ENCODE measurements at regions not wholly inside any gene's neighbourhood (a gene's known extent, or its start where the extent isn't known, plus 50 kb on each side); places are given as distances from the start of the nearest gene placed in this dataset.
"Not testable (repeated sequence)": the region's sequence is repeated elsewhere in the genome, so short reads cannot be mapped to it uniquely, and the experiment has no call there.

GRCh38 chr17:37813751-37814150, 68.9 kb upstream of the HNF1B start:
- TF ChIP-seq POLR2A (IDR thresholded peaks at IDR 0.05; ENCODE audit: extremely low read depth, insufficient read length) (no peak), MAX (IDR thresholded peaks at IDR 0.05; ENCODE audit: low read depth, low read length) (no peak), MYC (IDR thresholded peaks at IDR 0.05; ENCODE audit: low read depth, low read length) (no peak)
- TF ChIP-seq, protein P1, sequence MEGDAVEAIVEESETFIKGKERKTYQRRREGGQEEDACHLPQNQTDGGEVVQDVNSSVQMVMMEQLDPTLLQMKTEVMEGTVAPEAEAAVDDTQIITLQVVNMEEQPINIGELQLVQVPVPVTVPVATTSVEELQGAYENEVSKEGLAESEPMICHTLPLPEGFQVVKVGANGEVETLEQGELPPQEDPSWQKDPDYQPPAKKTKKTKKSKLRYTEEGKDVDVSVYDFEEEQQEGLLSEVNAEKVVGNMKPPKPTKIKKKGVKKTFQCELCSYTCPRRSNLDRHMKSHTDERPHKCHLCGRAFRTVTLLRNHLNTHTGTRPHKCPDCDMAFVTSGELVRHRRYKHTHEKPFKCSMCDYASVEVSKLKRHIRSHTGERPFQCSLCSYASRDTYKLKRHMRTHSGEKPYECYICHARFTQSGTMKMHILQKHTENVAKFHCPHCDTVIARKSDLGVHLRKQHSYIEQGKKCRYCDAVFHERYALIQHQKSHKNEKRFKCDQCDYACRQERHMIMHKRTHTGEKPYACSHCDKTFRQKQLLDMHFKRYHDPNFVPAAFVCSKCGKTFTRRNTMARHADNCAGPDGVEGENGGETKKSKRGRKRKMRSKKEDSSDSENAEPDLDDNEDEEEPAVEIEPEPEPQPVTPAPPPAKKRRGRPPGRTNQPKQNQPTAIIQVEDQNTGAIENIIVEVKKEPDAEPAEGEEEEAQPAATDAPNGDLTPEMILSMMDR (IDR thresholded peaks at IDR 0.05; ENCODE audit: low read depth, low read length), result no peak
- no peak for DNase-seq (ENCODE audit: low read depth)
- H3K4me3 ChIP-seq (ENCODE audit: low read depth, low read length), result no peak overlapping the region

GRCh38 chr17:37808846-37809245, 64.0 kb upstream of the HNF1B start:
- DNase-seq (ENCODE audit: low read depth), result not testable (repeated sequence)

DNA sequence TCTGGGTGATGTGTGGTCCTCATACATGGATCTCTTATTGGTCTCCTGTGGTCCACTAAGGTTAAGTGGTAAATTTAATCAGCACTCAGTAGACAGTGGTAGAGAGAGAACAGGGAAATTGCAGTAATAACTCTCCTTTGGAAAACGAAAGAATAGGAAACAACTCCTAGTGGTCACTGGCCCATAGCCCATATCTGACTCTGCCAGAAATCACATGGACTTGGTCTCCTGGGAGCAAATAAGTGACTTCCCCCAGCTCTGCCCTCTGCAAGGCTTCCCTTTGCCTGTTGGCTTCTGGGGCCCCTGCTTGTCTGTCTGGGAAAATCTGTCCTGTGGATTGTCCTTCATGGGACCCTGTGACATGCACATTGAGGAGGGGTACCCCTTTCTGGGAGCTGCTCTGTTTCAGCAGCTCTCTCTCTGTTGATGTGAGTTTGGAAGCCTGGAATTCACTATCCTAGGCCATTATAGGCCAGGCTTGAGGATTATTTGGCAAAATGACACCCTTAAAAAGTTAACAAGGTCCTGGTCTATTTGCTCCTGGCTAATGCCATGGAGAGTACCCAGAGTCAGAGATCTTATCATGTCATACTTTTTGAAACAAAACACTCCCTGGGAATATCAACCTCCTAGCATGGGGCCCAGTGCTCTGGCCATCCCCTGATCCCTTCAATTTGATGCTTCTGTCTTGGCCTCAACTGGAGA, 58.0 kb upstream of the HNF1B start:
- peak; percentile 37 for DNase-seq (ENCODE audit: low read depth)
- H3K4me3 ChIP-seq (ENCODE audit: low read depth, low read length), result no peak overlapping the region
- TF ChIP-seq MYC (IDR thresholded peaks at IDR 0.05; ENCODE audit: low read depth, low read length) (no peak), POLR2A (IDR thresholded peaks at IDR 0.05; ENCODE audit: extremely low read depth, insufficient read length) (no peak), MAX (IDR thresholded peaks at IDR 0.05; ENCODE audit: low read depth, low read length) (no peak)
- TF ChIP-seq, protein P1 (IDR thresholded peaks at IDR 0.05; ENCODE audit: low read depth, low read length), result no peak

More at GRCh38 chr17:37808846-37809245, 64.0 kb upstream of the HNF1B start:
- H3K4me3 ChIP-seq (ENCODE audit: low read depth, low read length), result not testable (repeated sequence)

DNA sequence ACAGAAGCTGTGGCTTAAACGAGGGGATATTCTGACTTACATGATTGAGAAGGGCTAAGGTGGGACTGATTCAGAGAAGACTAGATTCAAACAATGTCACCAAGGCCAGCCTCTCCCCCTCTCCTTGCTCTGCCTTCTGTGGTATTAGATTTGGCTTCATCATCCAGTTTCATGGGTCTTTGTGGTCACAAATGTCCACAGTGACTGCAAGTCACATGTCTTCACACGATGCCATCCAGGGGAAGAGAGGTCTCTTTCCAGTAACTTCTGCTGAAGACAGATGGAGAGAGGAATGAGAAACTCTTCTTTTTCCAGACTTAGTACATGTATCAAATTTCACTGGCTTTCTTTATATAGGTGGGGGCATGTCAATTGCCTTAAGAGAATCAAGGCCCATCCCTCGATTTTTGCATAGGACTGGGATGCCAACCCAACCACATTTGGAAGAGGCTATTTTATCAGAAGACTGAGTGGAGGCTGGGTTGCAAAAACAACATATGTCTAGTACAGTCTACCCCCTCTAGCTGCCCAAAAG, 57.3 kb upstream of the HNF1B start:
- no peak overlapping the region for H3K4me3 ChIP-seq (ENCODE audit: low read depth, low read length)
- DNase-seq (ENCODE audit: low read depth), result no peak
- TF ChIP-seq, protein P1 (IDR thresholded peaks at IDR 0.05; ENCODE audit: low read depth, low read length), result no peak
- TF ChIP-seq MAX (IDR thresholded peaks at IDR 0.05; ENCODE audit: low read depth, low read length), result no peak
- no peak for TF ChIP-seq POLR2A (IDR thresholded peaks at IDR 0.05; ENCODE audit: extremely low read depth, insufficient read length)
- no peak for TF ChIP-seq MYC (IDR thresholded peaks at IDR 0.05; ENCODE audit: low read depth, low read length)

- no peak for TF ChIP-seq MYC (IDR thresholded peaks at IDR 0.05; ENCODE audit: low read depth, low read length)
- TF ChIP-seq POLR2A (IDR thresholded peaks at IDR 0.05; ENCODE audit: extremely low read depth, insufficient read length), result no peak
- no peak for TF ChIP-seq MAX (IDR thresholded peaks at IDR 0.05; ENCODE audit: low read depth, low read length)
- TF ChIP-seq, protein P1 (IDR thresholded peaks at IDR 0.05; ENCODE audit: low read depth, low read length), result no peak
- no peak for DNase-seq (ENCODE audit: low read depth)
- no peak overlapping the region for H3K4me3 ChIP-seq (ENCODE audit: low read depth, low read length)
These were observed 56.3 kb upstream of the HNF1B start for GRCh38 chr17:37801171-37801570.

DNA sequence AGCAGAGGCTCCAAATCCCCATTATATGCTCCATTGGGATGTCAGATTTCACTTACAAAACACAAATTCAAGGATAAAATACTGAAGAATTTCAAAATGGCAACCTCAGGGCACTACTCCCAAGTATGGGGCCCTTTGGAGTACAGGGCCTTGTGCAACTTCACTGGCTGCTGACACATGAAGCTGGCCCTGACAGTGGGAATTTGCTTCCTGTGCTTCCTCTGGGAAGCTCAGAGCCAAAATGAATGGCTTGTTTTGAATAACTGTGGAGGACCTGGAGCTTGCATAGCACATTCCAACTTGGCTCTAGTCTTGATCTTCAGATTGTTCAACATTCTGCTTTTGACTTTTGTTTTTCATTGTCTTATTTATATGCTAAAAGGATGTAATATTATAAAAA, 52.3 kb upstream of the HNF1B start:
- DNase-seq (ENCODE audit: low read depth), result no peak
- TF ChIP-seq POLR2A (IDR thresholded peaks at IDR 0.05; ENCODE audit: extremely low read depth, insufficient read length), result no peak
- TF ChIP-seq MAX (IDR thresholded peaks at IDR 0.05; ENCODE audit: low read depth, low read length), result no peak
- H3K4me3 ChIP-seq (ENCODE audit: low read depth, low read length), result no peak overlapping the region

Measured in NB4 (cell line).